HepG2 (cell line): ENCODE measurements at regions not wholly inside any gene's neighbourhood (a gene's known extent, or its start where the extent isn't known, plus 50 kb on each side); places are given as distances from the start of the nearest gene placed in this dataset.

Experiments used
- ATAC-seq: fragments of 200-7000 bp; cut with Tn5 transposase; 3 replicates; pipeline ENCODE4 v1.9.1; 2020; ENCODE audit warnings: mild to moderate bottlenecking, moderate library complexity
- BruUV-seq: library from RNA; stranded (reverse); fragments of 400-500 nt; replicated peaks from 2 replicates; lab custom pipeline; 2021; lab: Mats Ljungman, UMichigan
- CTCF ChIA-PET: fragments of 300-600 bp; formaldehyde crosslinking; extraction: SDS; loops from one replicate; lab custom pipeline; 2021; ENCODE audit warnings: low total read pairs, inconsistent platforms, low intra/inter-chr PET ratio; lab: Yijun Ruan, JAX
- POLR2A ChIA-PET: fragments of 350-600 bp; sonication (Branson Sonifier 250); formaldehyde crosslinking; loops from one replicate; lab custom pipeline; 2020; ENCODE audit warnings: antibody characterized with exemption, inconsistent platforms; lab: Yijun Ruan, JAX
- DNase-seq: peaks from one replicate; pipeline ENCODE4 v3.0.0-alpha.2; 2015; ENCODE audit warnings: low spot score
- FAIRE-seq: peaks from 3 replicates; lab custom pipeline; 2011; peaks lifted over from hg19 to GRCh38; lab: Jason Lieb, UNC
- H2AFZ ChIP-seq: one replicate; pipeline ENCODE4 v1.6.1; 2011; ENCODE audit warnings: low read length, inconsistent platforms
- H3K27ac ChIP-seq: fragments of 300-600 bp; 3 replicates; pipeline ENCODE4 v1.8.0; 2011; ENCODE audit warnings: mixed run types, mild to moderate bottlenecking, mixed read lengths, low read length, inconsistent platforms; ENCODE audit not compliant: insufficient read depth; ENCODE audit errors: extremely low read length
- H3K27me3 ChIP-seq, 2 experiments: fragments of 200-600 bp in 1 of 2; 2 replicates in 1 of 2; 3 replicates in 1 of 2; pipeline versions ENCODE4 v1.6.0 to v1.8.0; 2011; ENCODE audit warnings: low read length in 2 of 2, mild to moderate bottlenecking in 2 of 2, moderate library complexity in 2 of 2, inconsistent platforms in 1 of 2; ENCODE audit not compliant: insufficient read depth in 2 of 2, control insufficient read depth in 1 of 2
- H3K36me3 ChIP-seq, 2 experiments: fragments of 200-600 bp in 1 of 2; replicated peaks in 1 of 2; 2 replicates in 1 of 2; 3 replicates in 1 of 2; pipeline versions ENCODE4 v1.5.1 to v1.8.0; 2011; ENCODE audit warnings: low read length in 2 of 2, inconsistent platforms in 1 of 2; ENCODE audit not compliant: insufficient read depth in 2 of 2, control insufficient read depth in 1 of 2
- H3K4me1 ChIP-seq: 2 replicates; pipeline ENCODE4 v1.5.1; 2012; ENCODE audit warnings: low read length, inconsistent platforms; ENCODE audit not compliant: insufficient read depth
- H3K4me2 ChIP-seq: 2 replicates; pipeline ENCODE4 v1.6.0; 2011; ENCODE audit warnings: low read depth, low read length, inconsistent platforms
- H3K4me3 ChIP-seq, 3 experiments: fragments of 200-600 bp in 1 of 3; sonication (generic), shearing (Covaris generic) in 1 of 3; replicated peaks in 1 of 3; 2 replicates each; pipeline ENCODE4 v1.5.1; 2011 to 2016; ENCODE audit warnings: low read length in 3 of 3, inconsistent platforms in 2 of 3, low read depth in 2 of 3, mild to moderate bottlenecking in 2 of 3, control low read depth in 1 of 3, mixed read lengths in 1 of 3; ENCODE audit not compliant: insufficient read depth in 1 of 3
- H3K79me2 ChIP-seq: one replicate; pipeline ENCODE4 v1.6.1; 2011; ENCODE audit warnings: low read length, inconsistent platforms; ENCODE audit not compliant: insufficient read depth
- H3K9ac ChIP-seq: 2 replicates; pipeline ENCODE4 v1.6.0; 2011; ENCODE audit warnings: mild to moderate bottlenecking, low read depth, low read length, inconsistent platforms; ENCODE audit not compliant: insufficient read depth
- H3K9me3 ChIP-seq: 2 replicates; pipeline ENCODE4 v1.5.1; 2012; ENCODE audit warnings: mild to moderate bottlenecking, low read length
- H4K20me1 ChIP-seq: 2 replicates; pipeline ENCODE4 v1.6.0; 2011; ENCODE audit warnings: inconsistent platforms, mild to moderate bottlenecking, low read length, moderate library complexity; ENCODE audit not compliant: insufficient read depth
- HHEX ChIP-seq: IDR thresholded peaks from 2 replicates; pipeline ENCODE4 v1.6.1; 2016; ENCODE audit warnings: control low read depth
- HIC2 ChIP-seq: sonication (generic); formaldehyde crosslinking; IDR thresholded peaks from 2 replicates; pipeline ENCODE4 v1.9.0; 2022; ENCODE audit warnings: low read depth, missing genetic modification reagents
- HOXA5 ChIP-seq: sonication (generic); formaldehyde crosslinking; IDR thresholded peaks from 2 replicates; pipeline ENCODE4 v1.4.0; 2020; ENCODE audit warnings: missing genetic modification reagents
- NAIF1 ChIP-seq: sonication (generic); formaldehyde crosslinking; IDR thresholded peaks from 2 replicates; pipeline ENCODE4 v1.5.0; 2020; ENCODE audit warnings: mild to moderate bottlenecking, missing genetic modification reagents, borderline replicate concordance
- POLR2AphosphoS5 ChIP-seq: IDR thresholded peaks from 2 replicates; pipeline ENCODE4 v1.6.1; 2012; ENCODE audit warnings: low read depth, low read length
- RBFOX2 ChIP-seq: fragments of 200-400 bp; formaldehyde crosslinking; IDR thresholded peaks from 2 replicates; pipeline ENCODE4 v1.6.1; 2017; ENCODE audit warnings: low read depth, mild to moderate bottlenecking, low read length
- SNAPC5 ChIP-seq: sonication (generic); formaldehyde crosslinking; IDR thresholded peaks from 2 replicates; pipeline ENCODE4 v1.8.1; 2023; ENCODE audit warnings: mild to moderate bottlenecking, missing genetic modification reagents, borderline replicate concordance
- ZBTB7A ChIP-seq: sonication (generic); formaldehyde crosslinking; IDR thresholded peaks from 2 replicates; pipeline ENCODE4 v1.8.0; 2022; ENCODE audit warnings: mild to moderate bottlenecking, missing genetic modification reagents
- ZC3H13 ChIP-seq: sonication (generic); formaldehyde crosslinking; IDR thresholded peaks from 2 replicates; pipeline ENCODE4 v1.8.1; 2023; ENCODE audit warnings: mild to moderate bottlenecking, missing genetic modification reagents, moderate library complexity
- ZFYVE20 ChIP-seq: sonication (generic); formaldehyde crosslinking; IDR thresholded peaks from 2 replicates; pipeline ENCODE4 v1.8.0; 2023; ENCODE audit warnings: low read depth, mild to moderate bottlenecking, moderate library complexity, missing genetic modification reagents, borderline replicate concordance
- ZNF224 ChIP-seq: sonication (generic); formaldehyde crosslinking; IDR thresholded peaks from 2 replicates; pipeline ENCODE4 v1.5.0; 2020; ENCODE audit warnings: mild to moderate bottlenecking, missing genetic modification reagents
- ZNF230 ChIP-seq: sonication (generic); formaldehyde crosslinking; IDR thresholded peaks from 2 replicates; pipeline ENCODE4 v1.4.0; 2020; ENCODE audit warnings: mild to moderate bottlenecking, missing genetic modification reagents
- ZNF431 ChIP-seq: sonication (generic); formaldehyde crosslinking; IDR thresholded peaks from 2 replicates; pipeline ENCODE4 v1.9.0; 2022; ENCODE audit warnings: missing genetic modification reagents, low read depth, mild to moderate bottlenecking, borderline replicate concordance
- ZNF619 ChIP-seq: sonication (generic); formaldehyde crosslinking; IDR thresholded peaks from 2 replicates; pipeline ENCODE4 v1.4.0; 2020; ENCODE audit warnings: mild to moderate bottlenecking, missing genetic modification reagents
- ZNF652 ChIP-seq: IDR thresholded peaks from 2 replicates; pipeline ENCODE4 v1.6.1; 2016; ENCODE audit warnings: low read depth, borderline replicate concordance
- ZNF773 ChIP-seq: sonication (generic); formaldehyde crosslinking; IDR thresholded peaks from 2 replicates; pipeline ENCODE4 v1.4.0; 2020; ENCODE audit warnings: missing genetic modification reagents, borderline replicate concordance
- ZNF782 ChIP-seq: sonication (generic); formaldehyde crosslinking; IDR thresholded peaks from 2 replicates; pipeline ENCODE4 v1.4.0; 2020; ENCODE audit warnings: missing genetic modification reagents, mild to moderate bottlenecking, borderline replicate concordance
- WGBS: methylation state at CpG from one replicate; pipeline ENCODE4 v1.1.6; 2017; ENCODE audit warnings: low lambda C conversion rate; 5-methylcytosine and 5-hydroxymethylcytosine counted together
- in situ Hi-C: cut with HindIII; loops from 2 replicates; pipeline ENCODE4 v1.10.0; 2017; ENCODE audit warnings: low pct_unique_long_range_greater_than_20kb; ENCODE audit not compliant: extremely low pct_ligation_motif_present
- intact Hi-C: fragments of 100-400 bp; cut with micrococcal nuclease; formaldehyde crosslinking; loops from one replicate; pipeline ENCODE4 v1.10.0; 2022; ENCODE audit not compliant: unreplicated experiment

- in situ Hi-C loops, result no loop called here
- TF ChIP-seq HIC2 (CRISPR knock-in tag) (no peak), HOXA5 (CRISPR knock-in tag) (no peak), SNAPC5 (CRISPR knock-in tag) (no peak), ZBTB7A (CRISPR knock-in tag) (no peak), ZNF652 (no peak), RBFOX2 (no peak), HHEX (CRISPR knock-in tag) (no peak), ZFYVE20 (CRISPR knock-in tag) (no peak), ZNF619 (CRISPR knock-in tag) (no peak), ZNF431 (CRISPR knock-in tag) (no peak), ZNF773 (CRISPR knock-in tag) (no peak), POLR2AphosphoS5 (no peak), NAIF1 (no peak), ZNF230 (CRISPR knock-in tag) (no peak), ZNF224 (no peak), ZNF782 (CRISPR knock-in tag) (no peak), ZC3H13 (CRISPR knock-in tag) (no peak)
- no peaks in the 10 kb centered on the region for H4K20me1 ChIP-seq
- H2AFZ ChIP-seq, result no peak overlapping the region
- FAIRE-seq (no peak), DNase-seq (no peak), ATAC-seq (no peak)
- H3K4me3 ChIP-seq, result no peak overlapping the region
- H3K36me3 ChIP-seq, result no peaks in the 10 kb centered on the region
- H3K9ac ChIP-seq, result no peak overlapping the region
- H3K4me1 ChIP-seq, result no peaks in the 10 kb centered on the region
- intact Hi-C loops, result no loop called here
- H3K27ac ChIP-seq, result no peak overlapping the region
- H3K4me2 ChIP-seq, result no peak overlapping the region
- no peaks in the 10 kb centered on the region; a peak in 1 of 5 replicates for H3K27me3 ChIP-seq
- CTCF ChIA-PET, result no interaction called here
- POLR2A ChIA-PET, result no interaction called here
- no TSS peak for BruUV-seq
- WGBS, result 0% methylated on average over 1 of the region's 1 CpG
- no peaks in the 10 kb centered on the region for H3K9me3 ChIP-seq
- H3K79me2 ChIP-seq, result no peaks in the 10 kb centered on the region
These were observed 60.4 kb upstream of the ZBED5 start for GRCh38 chr11:10918275-10918674.
